Gastroesophageal sphincter (tissue), 4 donors: ENCODE measurements at regions not wholly inside any gene's neighbourhood (a gene's known extent, or its start where the extent isn't known, plus 50 kb on each side); places are given as distances from the start of the nearest gene placed in this dataset.

Source experiments
- ATAC-seq: fragments of 150-250 bp; one replicate; pipeline ENCODE4 v1.9.1; 2016; ENCODE audit warnings: mild to moderate bottlenecking, moderate library complexity
- H3K27ac ChIP-seq, 4 donors: fragments of 200-600 bp; sonication (generic) in 3 of 4; 1 replicate in 3 of 4; 2 replicates in 1 of 4; pipeline ENCODE4 v1.5.1; 2016 to 2019
- H3K27me3 ChIP-seq: fragments of 200-600 bp; sonication (generic); one replicate; pipeline ENCODE4 v1.5.1; 2019
- H3K36me3 ChIP-seq, 2 donors: fragments of 200-600 bp; sonication (generic); one replicate each; pipeline ENCODE4 v1.5.1; 2019; ENCODE audit warnings: control low read depth in 1 of 2
- H3K4me1 ChIP-seq, 3 donors: fragments of 200-600 bp; sonication (generic); 1 replicate in 2 of 3; 2 replicates in 1 of 3; pipeline ENCODE4 v1.5.1; 2016 to 2019; ENCODE audit warnings: control low read depth in 2 of 3
- H3K4me3 ChIP-seq, 2 donors: fragments of 200-600 bp; sonication (generic); one replicate each; pipeline ENCODE4 v1.5.1; 2019; ENCODE audit warnings: mild to moderate bottlenecking in 1 of 2, moderate library complexity in 1 of 2
- H3K9me3 ChIP-seq, 3 donors: fragments of 200-600 bp; sonication (generic); one replicate each; pipeline ENCODE4 v1.5.1; 2017 to 2019; ENCODE audit warnings: control low read depth in 2 of 3
- EP300 ChIP-seq: sonication (generic); formaldehyde crosslinking; IDR thresholded peaks from one replicate; pipeline ENCODE4 v1.6.1; 2017; ENCODE audit warnings: antibody characterized with exemption, mild to moderate bottlenecking
- POLR2A ChIP-seq, 2 donors: fragments of 450-650 bp; IDR thresholded peaks; one replicate each; pipeline ENCODE4 v1.6.1; 2017; ENCODE audit warnings: antibody characterized with exemption in 2 of 2, mild to moderate bottlenecking in 2 of 2, moderate library complexity in 1 of 2
- POLR2AphosphoS5 ChIP-seq: sonication (generic); formaldehyde crosslinking; IDR thresholded peaks from one replicate; pipeline ENCODE4 v1.6.1; 2017; ENCODE audit warnings: antibody characterized with exemption
- WGBS, 2 donors: methylation state at CpG; one replicate each; pipeline ENCODE4 v1.1.5; 2018; ENCODE audit warnings: low coverage in 1 of 2; 5-methylcytosine and 5-hydroxymethylcytosine counted together
- TF ChIP-seq, protein P1 (sequence below), 4 experiments: fragments of 200-600 bp in 2 of 4; fragments of 450-650 bp in 2 of 4; sonication (generic) in 1 of 4; IDR thresholded peaks; one replicate each; pipeline ENCODE4 v1.5.1; 2017 to 2019; ENCODE audit warnings: antibody characterized with exemption in 4 of 4, mild to moderate bottlenecking in 2 of 4, moderate library complexity in 2 of 4

DNA sequence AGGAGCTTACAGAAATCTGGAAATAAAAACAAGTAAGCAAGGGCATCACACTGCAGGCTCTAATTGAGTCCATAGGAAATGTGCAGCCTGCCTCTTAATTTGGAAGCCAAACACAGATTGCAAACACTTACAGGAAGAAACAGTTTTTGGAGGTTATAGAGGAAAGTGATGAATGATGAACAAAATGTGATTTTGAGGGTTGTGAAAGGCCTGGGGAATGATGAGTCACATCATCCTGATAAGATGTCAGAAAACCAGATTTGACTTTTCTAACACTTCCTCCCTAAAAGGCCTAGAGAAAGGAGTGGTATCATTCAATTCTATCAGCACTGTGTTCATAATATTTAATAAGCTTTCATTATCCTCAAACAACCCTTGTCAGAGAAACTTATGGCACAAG lies 96.6 kb upstream of the POU2AF2 start:
- Histone ChIP-seq H3K9me3 (no peaks in the 10 kb centered on the region), H3K4me1 (no peaks in the 10 kb centered on the region), H3K27me3 (no peaks in the 10 kb centered on the region), H3K36me3 (no peaks in the 10 kb centered on the region), H3K4me3 (no peak overlapping the region), H3K27ac (no peak overlapping the region)
- ATAC-seq: peak; percentile 28
- TF ChIP-seq, protein P1, sequence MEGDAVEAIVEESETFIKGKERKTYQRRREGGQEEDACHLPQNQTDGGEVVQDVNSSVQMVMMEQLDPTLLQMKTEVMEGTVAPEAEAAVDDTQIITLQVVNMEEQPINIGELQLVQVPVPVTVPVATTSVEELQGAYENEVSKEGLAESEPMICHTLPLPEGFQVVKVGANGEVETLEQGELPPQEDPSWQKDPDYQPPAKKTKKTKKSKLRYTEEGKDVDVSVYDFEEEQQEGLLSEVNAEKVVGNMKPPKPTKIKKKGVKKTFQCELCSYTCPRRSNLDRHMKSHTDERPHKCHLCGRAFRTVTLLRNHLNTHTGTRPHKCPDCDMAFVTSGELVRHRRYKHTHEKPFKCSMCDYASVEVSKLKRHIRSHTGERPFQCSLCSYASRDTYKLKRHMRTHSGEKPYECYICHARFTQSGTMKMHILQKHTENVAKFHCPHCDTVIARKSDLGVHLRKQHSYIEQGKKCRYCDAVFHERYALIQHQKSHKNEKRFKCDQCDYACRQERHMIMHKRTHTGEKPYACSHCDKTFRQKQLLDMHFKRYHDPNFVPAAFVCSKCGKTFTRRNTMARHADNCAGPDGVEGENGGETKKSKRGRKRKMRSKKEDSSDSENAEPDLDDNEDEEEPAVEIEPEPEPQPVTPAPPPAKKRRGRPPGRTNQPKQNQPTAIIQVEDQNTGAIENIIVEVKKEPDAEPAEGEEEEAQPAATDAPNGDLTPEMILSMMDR (IDR thresholded peaks at IDR 0.05): no peak
- TF ChIP-seq POLR2AphosphoS5: no peak
- TF ChIP-seq EP300: no peak
- TF ChIP-seq POLR2A (IDR thresholded peaks at IDR 0.05): no peak

DNA sequence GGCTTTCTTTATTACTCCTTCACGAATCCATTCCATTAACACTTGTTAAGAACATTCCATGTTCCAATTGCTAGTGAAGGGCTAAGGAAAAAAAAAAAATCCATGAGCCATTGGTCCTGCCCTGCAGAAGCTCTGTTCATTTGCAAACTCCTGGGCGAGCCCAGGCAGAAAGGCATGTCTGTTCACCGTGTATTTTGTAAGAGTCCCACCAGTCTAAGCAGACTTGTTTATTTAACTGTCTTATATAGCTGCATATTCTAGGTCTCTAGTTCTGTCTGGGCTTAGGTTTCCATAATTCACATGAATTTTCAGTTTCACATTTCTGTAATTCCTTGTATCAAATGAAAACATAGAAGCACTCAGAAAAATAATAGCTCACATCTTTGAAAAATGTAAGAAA lies 97.4 kb upstream of the POU2AF2 start:
- no peak for ATAC-seq
- WGBS, 2 donors: 49 to 82% methylated on average over 3 of the region's 3 CpGs
- Histone ChIP-seq H3K27ac (no peak overlapping the region), H3K4me3 (no peak overlapping the region), H3K27me3 (no peaks in the 10 kb centered on the region), H3K9me3 (no peaks in the 10 kb centered on the region), H3K4me1 (no peaks in the 10 kb centered on the region), H3K36me3 (no peaks in the 10 kb centered on the region)
- TF ChIP-seq EP300: no peak
- TF ChIP-seq POLR2AphosphoS5: no peak
- TF ChIP-seq POLR2A (IDR thresholded peaks at IDR 0.05): no peak
- TF ChIP-seq, protein P1 (IDR thresholded peaks at IDR 0.05): no peak

DNA sequence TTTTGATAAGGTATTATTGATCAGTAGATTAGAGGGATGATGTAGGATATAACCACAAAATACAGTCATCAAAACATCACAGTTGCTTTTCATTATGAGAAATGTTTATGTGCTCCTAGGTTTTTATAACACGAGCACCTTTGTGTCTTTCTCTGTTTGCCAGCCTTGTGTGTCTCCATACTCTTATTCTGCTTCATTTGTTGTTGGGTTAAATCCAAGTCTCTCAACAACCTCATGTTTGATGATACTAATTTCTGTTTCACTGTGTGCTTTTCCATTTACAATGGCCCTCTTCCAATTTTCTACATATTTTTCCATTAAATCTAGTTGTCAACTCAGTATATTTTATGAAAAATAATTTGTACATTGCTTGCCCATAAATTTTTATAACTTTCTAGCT lies 107.7 kb upstream of the POU2AF2 start:
- peaks cover 0 to 9% (median 0%) of the 10 kb centered on the region in 3 donors for H3K4me1 ChIP-seq
- H3K4me3 ChIP-seq: no peak overlapping the region
- no peak for ATAC-seq
- H3K27ac ChIP-seq: no peak overlapping the region
- no peaks in the 10 kb centered on the region for H3K9me3 ChIP-seq
- no peaks in the 10 kb centered on the region for H3K27me3 ChIP-seq
- 38% methylated on average over 1 of the region's 1 CpG for WGBS, 2 donors
- H3K36me3 ChIP-seq: no peaks in the 10 kb centered on the region
- TF ChIP-seq POLR2AphosphoS5 (no peak), EP300 (no peak), POLR2A (IDR thresholded peaks at IDR 0.05) (no peak)
- TF ChIP-seq, protein P1 (IDR thresholded peaks at IDR 0.05): no peak

DNA sequence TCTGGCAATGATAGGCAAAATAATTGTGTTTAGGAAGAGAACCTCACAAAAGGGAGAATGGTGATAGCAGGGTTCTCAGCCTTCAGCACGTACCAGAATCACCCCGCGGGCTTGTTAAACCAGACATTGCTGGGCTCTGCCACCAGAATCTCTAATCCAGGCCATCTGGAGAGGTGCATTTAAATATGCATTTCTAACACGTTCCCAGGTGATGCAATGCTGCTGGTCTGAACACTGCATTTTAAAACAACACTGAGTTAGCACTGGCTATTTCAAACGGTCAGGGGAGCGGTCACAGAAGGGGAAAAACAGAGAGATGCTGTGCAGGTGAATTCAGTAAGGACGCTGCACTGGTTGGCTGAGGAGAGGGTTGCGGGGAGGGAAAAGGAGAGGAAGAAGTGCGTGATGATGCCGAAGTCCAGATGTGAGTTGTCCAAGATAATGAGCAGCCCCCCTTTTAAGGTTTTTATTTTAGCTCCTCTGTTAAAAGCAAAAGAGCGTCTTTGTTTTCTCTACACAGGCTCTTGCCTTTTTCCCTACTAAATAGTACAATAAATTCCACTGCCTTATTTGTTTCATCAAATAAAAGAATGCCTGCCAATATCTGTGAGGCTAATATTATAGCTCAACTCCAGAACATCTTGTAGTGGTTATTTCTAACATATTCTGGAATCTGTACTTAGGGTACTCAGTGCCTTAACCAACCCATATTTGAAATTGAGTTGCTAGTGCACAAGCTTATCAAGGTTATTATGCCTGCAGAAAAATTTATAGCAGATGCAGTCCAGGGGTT lies 109.6 kb upstream of the POU2AF2 start:
- Histone ChIP-seq H3K27ac (no peak overlapping the region), H3K4me1 (peaks cover 0 to 9% (median 0%) of the 10 kb centered on the region in 3 donors), H3K4me3 (no peak overlapping the region), H3K9me3 (no peaks in the 10 kb centered on the region), H3K27me3 (no peaks in the 10 kb centered on the region), H3K36me3 (no peaks in the 10 kb centered on the region)
- TF ChIP-seq, protein P1 (IDR thresholded peaks at IDR 0.05): no peak
- TF ChIP-seq EP300 (no peak), POLR2A (IDR thresholded peaks at IDR 0.05) (no peak), POLR2AphosphoS5 (no peak)
- no peak for ATAC-seq
- 70 to 71% methylated on average over 10 of the region's 11 CpGs for WGBS, 2 donors

DNA sequence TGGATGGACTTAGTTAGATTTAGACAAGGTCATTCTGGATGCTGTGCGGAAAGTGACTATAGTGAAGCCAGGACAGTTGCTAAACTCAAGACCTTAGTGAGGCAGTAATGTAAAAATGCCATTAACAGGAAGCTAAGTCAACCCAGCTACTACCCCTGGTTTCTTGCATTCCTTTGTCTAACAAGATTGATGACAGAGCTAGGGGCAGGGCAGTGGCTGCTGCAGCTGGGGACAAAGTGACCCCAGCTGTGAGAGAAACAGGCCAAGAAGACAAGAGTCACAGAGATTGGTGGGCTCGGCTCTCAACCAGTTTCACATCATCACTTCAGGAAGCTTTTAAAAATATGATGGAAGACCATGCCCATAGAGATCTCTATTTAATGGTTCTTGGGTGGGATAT lies 110.4 kb upstream of the POU2AF2 start:
- 100% methylated on average over 2 of the region's 2 CpGs; no CpG with 5 or more reads in 1 of the 2 donors for WGBS, 2 donors
- Histone ChIP-seq H3K4me3 (no peak overlapping the region), H3K9me3 (no peaks in the 10 kb centered on the region), H3K4me1 (peaks cover 0 to 9% (median 0%) of the 10 kb centered on the region in 3 donors), H3K27me3 (no peaks in the 10 kb centered on the region), H3K36me3 (no peaks in the 10 kb centered on the region), H3K27ac (no peak overlapping the region)
- no peak for TF ChIP-seq POLR2AphosphoS5
- TF ChIP-seq EP300: no peak
- TF ChIP-seq, protein P1 (IDR thresholded peaks at IDR 0.05): no peak
- TF ChIP-seq POLR2A (IDR thresholded peaks at IDR 0.05): no peak
- no peak for ATAC-seq
